GM12875 (cell line): ENCODE measurements at regions not wholly inside any gene's neighbourhood (a gene's known extent, or its start where the extent isn't known, plus 50 kb on each side); places are given as distances from the start of the nearest gene placed in this dataset.

ENCODE experiments used
- H3K4me3 ChIP-seq: one replicate; pipeline ENCODE4 v1.5.1; 2011; ENCODE audit warnings: low read depth, low read length, control low read depth
- TF ChIP-seq, protein P1 (sequence below): IDR thresholded peaks from 2 replicates; pipeline ENCODE4 v1.5.1; 2011; ENCODE audit warnings: low read depth, mild to moderate bottlenecking, control low read depth, inconsistent platforms, low read length, moderate library complexity, borderline replicate concordance; ENCODE audit not compliant: insufficient read depth

DNA sequence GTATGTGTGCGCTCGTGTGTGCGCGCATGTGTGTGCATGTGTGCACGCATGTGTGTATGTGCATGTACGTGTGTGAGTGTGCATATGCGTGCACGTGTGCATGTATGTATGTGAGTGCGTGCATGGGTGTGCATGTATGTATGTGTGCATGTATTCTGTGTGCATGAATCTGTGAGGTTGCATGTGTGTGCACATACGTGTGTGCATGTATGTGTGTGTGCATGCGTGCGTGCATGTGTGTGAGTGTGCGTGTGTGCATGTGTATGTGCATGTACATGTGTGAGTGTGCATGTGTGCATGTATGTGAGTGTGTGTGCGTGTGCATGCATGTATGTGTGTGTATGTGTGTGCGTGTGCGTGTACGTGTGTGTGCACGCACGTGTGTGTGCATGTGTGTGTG is 241.5 kb downstream of the SHOX start:
- TF ChIP-seq, protein P1, sequence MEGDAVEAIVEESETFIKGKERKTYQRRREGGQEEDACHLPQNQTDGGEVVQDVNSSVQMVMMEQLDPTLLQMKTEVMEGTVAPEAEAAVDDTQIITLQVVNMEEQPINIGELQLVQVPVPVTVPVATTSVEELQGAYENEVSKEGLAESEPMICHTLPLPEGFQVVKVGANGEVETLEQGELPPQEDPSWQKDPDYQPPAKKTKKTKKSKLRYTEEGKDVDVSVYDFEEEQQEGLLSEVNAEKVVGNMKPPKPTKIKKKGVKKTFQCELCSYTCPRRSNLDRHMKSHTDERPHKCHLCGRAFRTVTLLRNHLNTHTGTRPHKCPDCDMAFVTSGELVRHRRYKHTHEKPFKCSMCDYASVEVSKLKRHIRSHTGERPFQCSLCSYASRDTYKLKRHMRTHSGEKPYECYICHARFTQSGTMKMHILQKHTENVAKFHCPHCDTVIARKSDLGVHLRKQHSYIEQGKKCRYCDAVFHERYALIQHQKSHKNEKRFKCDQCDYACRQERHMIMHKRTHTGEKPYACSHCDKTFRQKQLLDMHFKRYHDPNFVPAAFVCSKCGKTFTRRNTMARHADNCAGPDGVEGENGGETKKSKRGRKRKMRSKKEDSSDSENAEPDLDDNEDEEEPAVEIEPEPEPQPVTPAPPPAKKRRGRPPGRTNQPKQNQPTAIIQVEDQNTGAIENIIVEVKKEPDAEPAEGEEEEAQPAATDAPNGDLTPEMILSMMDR: no peak
- no peak overlapping the region for H3K4me3 ChIP-seq

DNA sequence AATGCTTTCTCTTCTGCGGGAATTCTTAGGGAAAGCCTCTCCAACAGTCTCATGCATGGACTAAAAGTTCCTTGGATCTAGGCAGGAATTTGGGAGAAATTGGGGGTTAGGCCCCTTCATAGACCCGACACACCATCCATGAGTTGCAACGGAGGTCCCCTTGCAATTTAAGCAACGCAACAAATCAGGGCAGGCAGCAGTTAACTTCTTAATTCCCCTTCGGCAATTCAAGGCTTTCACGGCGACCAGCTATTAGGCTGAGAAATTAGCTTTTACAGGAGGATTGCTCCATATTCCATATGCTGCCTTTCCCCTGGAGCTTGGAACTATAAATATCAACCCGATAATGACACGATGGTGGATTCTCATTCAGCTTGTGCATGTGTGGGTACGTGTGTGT is 241.0 kb downstream of the SHOX start:
- TF ChIP-seq, protein P1: no peak
- no peak overlapping the region for H3K4me3 ChIP-seq

DNA sequence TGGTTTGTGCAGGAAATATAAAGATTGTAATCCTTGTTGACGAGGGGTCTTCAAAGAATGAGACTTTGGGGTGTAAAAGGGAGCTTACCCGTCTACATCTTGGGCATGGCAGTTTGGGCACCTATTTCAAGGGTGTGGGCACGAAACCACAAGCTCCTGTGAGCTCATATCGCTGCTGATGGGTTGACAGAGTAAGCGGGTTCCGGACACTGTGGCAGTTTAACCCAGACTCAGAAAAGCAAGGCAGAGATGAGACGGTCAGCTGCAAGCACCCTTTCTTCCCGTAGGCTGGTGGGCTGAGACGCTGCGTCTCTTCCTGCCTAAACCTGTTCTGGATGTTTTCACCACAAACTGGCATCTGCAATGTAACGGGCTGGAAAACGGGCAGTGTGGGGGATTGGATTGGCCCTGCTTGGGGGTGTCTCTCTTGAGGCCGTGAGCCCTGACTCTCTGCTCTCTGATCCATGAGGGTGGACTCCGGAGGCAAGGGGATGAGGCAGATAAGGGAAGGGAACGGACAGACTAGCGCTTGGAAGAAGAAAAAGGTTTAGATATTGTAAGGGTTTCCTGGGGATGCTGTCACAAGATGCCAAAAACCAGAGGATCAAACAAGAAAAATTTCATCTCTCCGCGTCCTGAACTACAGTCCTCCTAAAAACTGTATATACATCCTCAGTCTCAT is 237.5 kb downstream of the SHOX start:
- no peak overlapping the region for H3K4me3 ChIP-seq
- TF ChIP-seq, protein P1: no peak

DNA sequence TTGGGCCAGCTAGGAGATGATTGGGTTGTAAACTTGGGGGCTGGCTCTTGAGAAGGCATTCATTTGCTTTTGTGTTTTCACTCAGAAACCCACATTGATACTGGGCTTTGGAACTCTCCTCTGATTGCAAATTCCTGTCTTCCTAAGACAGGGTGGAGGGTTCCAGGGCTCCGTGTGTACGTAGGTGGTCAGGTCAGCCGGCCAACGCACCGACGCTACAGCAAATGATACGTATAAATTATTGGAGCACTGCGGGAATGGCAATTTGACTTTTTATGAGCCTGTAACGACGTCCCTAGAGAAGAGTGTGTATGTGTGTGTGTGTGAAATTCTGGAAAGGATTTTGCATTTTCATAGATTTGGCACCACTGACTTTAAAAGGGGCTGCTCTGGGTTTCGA is 236.9 kb downstream of the SHOX start:
- TF ChIP-seq, protein P1: no peak
- H3K4me3 ChIP-seq: no peak overlapping the region

DNA sequence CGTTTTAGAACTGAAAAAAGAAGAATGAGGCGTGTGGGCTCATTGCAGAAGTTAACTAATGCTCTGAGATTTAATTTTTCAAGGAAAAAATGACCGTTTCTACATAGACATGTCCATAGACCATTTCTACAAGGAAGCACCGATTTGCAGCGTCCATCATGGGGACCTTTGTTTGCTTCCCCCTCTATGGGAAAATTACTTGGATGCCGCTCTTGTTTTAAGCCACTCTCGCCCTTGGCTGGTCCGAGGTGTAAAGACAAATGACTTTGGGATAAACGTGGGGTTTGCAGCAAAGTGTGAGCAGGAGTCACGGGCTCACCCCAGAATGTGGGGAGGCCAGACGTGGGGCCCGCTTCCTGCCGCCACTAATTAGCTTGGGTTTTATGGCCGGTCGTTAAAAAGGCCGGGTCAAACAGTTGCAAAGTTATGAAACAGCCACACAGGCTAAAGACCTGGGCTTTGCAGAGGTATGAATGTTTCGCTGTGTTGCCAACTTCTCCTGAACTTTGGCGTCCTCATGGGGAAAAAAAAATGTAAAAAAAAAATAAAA is 235.9 kb downstream of the SHOX start:
- TF ChIP-seq, protein P1: no peak
- no peak overlapping the region for H3K4me3 ChIP-seq

DNA sequence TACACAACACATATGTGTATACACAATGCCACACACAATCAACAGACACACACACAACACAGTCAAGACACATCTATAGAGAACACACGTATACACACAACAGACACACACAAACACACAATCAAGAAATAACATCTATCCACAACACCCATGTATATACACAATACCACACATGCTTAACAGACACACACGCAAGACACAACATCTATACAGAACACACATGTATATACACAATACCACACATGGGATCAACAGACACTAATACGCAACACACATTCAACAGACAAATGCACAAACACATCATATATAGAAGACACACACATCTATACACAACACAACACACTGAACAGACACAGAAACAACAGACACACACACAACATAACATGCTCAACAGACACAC is 234.8 kb downstream of the SHOX start:
- no peak overlapping the region for H3K4me3 ChIP-seq
- TF ChIP-seq, protein P1: no peak

DNA sequence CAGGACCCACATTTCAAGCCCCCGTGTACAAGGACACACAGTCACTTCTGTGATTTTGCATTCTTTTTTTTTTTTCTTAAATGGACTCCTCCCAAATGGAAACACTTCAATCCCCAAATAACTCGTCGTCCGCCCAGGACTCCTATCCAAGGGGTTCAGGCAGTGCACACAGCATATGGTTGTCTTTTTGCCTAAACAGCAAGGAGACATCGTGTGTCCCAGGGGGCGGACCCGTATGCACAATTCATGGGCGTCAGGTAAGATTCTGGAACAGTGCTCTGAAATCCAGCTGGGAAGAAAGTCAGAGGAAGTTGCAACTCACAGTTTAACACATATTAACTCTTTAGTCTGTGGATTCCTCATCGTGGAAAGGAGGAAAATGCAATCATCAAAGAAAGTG is 231.3 kb downstream of the SHOX start:
- TF ChIP-seq, protein P1: no peak
- H3K4me3 ChIP-seq: no peak overlapping the region
